T-cell (primary cell): ENCODE measurements at regions not wholly inside any gene's neighbourhood (a gene's known extent, or its start where the extent isn't known, plus 50 kb on each side); places are given as distances from the start of the nearest gene placed in this dataset.

Experiments used
- ATAC-seq, 4 experiments: fragments of 200-7000 bp in 3 of 4; fragments of 150-1000 bp in 1 of 4; cut with Tn5 transposase; replicated peaks in 1 of 4; 1 replicate in 3 of 4; 2 replicates in 1 of 4; pipeline ENCODE4 v1.10.0; 2021; ENCODE audit warnings: moderate library complexity in 3 of 4, mild to moderate bottlenecking in 2 of 4, moderate number of reproducible peaks in 1 of 4
- CTCF ChIA-PET, 2 donors: fragments of 300-600 bp; sonication (Branson Sonifier 250); formaldehyde crosslinking; loops; one replicate each; lab custom pipeline; 2022; ENCODE audit warnings: antibody characterized with exemption in 2 of 2; lab: Charles Lee
- POLR2A ChIA-PET, 2 donors: fragments of 300-600 bp; sonication (Branson Sonifier 250); formaldehyde crosslinking; loops; one replicate each; lab custom pipeline; 2022; ENCODE audit warnings: antibody characterized with exemption in 2 of 2; lab: Charles Lee
- DNase-seq, 35 experiments: peaks; one replicate each; pipeline versions ENCODE4 v3.0.0 to v3.0.0-alpha.2; 2013 to 2023
- H3K27ac ChIP-seq: one replicate; pipeline ENCODE4 v1.5.1; 2013; ENCODE audit warnings: low read length
- H3K27me3 ChIP-seq, 2 experiments: replicated peaks in 1 of 2; 1 replicate in 1 of 2; 2 replicates in 1 of 2; pipeline versions ENCODE4 v1.6.1 to v1.7.0; 2013; ENCODE audit warnings: low read length in 1 of 2, mixed read lengths in 1 of 2; ENCODE audit not compliant: control insufficient read depth in 2 of 2, insufficient read depth in 2 of 2; ENCODE audit errors: extremely low read depth in 1 of 2
- H3K36me3 ChIP-seq, 2 donors: 1 replicate in 1 of 2; 2 replicates in 1 of 2; pipeline versions ENCODE4 v1.6.1 to v1.7.0; 2013; ENCODE audit warnings: low read length in 1 of 2; ENCODE audit not compliant: control insufficient read depth in 2 of 2, insufficient read depth in 1 of 2; ENCODE audit errors: extremely low read depth in 1 of 2
- H3K4me1 ChIP-seq, 2 experiments: 1 replicate in 1 of 2; 2 replicates in 1 of 2; pipeline versions ENCODE4 v1.6.1 to v1.7.0; 2013; ENCODE audit warnings: low read length in 2 of 2, mixed read lengths in 1 of 2; ENCODE audit not compliant: insufficient read depth in 2 of 2, control insufficient read depth in 1 of 2; ENCODE audit errors: extremely low read depth in 1 of 2
- H3K4me3 ChIP-seq, 2 donors: 1 replicate in 1 of 2; 2 replicates in 1 of 2; pipeline versions ENCODE4 v1.5.1 to v1.7.0; 2013; ENCODE audit warnings: mild to moderate bottlenecking in 2 of 2, low read length in 1 of 2, moderate library complexity in 1 of 2; ENCODE audit not compliant: control insufficient read depth in 1 of 2; ENCODE audit errors: extremely low read depth in 1 of 2
- H3K9me3 ChIP-seq: 2 replicates; pipeline ENCODE4 v1.7.0; 2013
- H3K27ac Mint-ChIP-seq, 2 donors: one replicate each; pipeline ENCODE4 v1.8.0; 2020 to 2021; ENCODE audit warnings: mild to moderate bottlenecking in 2 of 2, mixed read lengths in 2 of 2
- H3K27me3 Mint-ChIP-seq, 2 donors: one replicate each; pipeline ENCODE4 v1.8.0; 2021 to 2022; ENCODE audit warnings: mixed read lengths in 2 of 2
- H3K36me3 Mint-ChIP-seq: one replicate; pipeline ENCODE4 v1.8.0; 2021; ENCODE audit warnings: mixed read lengths
- H3K4me1 Mint-ChIP-seq, 3 donors: one replicate each; pipeline ENCODE4 v1.8.0; 2020 to 2022; ENCODE audit warnings: mixed read lengths in 3 of 3, mild to moderate bottlenecking in 1 of 3
- H3K4me3 Mint-ChIP-seq, 3 donors: one replicate each; pipeline ENCODE4 v1.8.0; 2020 to 2022; ENCODE audit warnings: mild to moderate bottlenecking in 3 of 3, mixed read lengths in 3 of 3, moderate library complexity in 3 of 3
- H3K9me3 Mint-ChIP-seq, 3 donors: one replicate each; pipeline ENCODE4 v1.8.0; 2020 to 2022; ENCODE audit warnings: mixed read lengths in 3 of 3
- WGBS: methylation state at CpG from one replicate; pipeline ENCODE4 v1.1.5; 2013; ENCODE audit warnings: missing lambda C conversion rate; ENCODE audit not compliant: insufficient coverage; 5-methylcytosine and 5-hydroxymethylcytosine counted together

DNA sequence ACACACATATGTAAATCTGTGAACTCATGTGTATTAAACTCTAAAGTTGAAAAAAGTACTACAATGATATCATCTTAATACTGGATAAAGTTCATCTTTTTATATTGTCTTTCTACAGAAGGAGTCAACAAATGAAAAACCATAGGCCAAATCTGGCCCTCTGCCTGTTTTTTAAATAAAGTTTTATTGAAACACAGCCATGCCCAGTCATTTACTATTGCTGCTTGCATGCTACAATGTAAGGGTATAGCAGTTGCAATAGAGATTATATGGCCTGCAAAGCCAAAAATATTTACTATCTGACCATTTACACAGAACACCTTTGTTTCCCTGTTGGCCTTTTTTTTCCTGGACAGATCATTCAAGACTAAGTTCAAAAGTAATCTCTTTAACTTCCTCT, 374.6 kb upstream of the ARID1B start:
- Histone ChIP-seq H3K4me1 (peaks cover 12 to 13% of the 10 kb centered on the region in 2 experiments), H3K27ac (no peak overlapping the region), H3K27me3 (no peaks in the 10 kb centered on the region), H3K9me3 (no peaks in the 10 kb centered on the region), H3K4me3 (no peak overlapping the region), H3K36me3 (no peaks in the 10 kb centered on the region)
- peaks cover 17 to 36% (median 20%) of the 10 kb centered on the region in 3 donors for H3K4me1 Mint-ChIP-seq
- no peaks in the 10 kb centered on the region for H3K9me3 Mint-ChIP-seq
- CTCF ChIA-PET: no interaction called here
- no peaks in the 10 kb centered on the region for H3K36me3 Mint-ChIP-seq
- peaks cover 0 to 7% of the 10 kb centered on the region in 2 donors for H3K27me3 Mint-ChIP-seq
- DNase-seq: no peak
- H3K4me3 Mint-ChIP-seq: no peak overlapping the region
- ATAC-seq: no peak
- no peak overlapping the region for H3K27ac Mint-ChIP-seq
- POLR2A ChIA-PET: no interaction called here

DNA sequence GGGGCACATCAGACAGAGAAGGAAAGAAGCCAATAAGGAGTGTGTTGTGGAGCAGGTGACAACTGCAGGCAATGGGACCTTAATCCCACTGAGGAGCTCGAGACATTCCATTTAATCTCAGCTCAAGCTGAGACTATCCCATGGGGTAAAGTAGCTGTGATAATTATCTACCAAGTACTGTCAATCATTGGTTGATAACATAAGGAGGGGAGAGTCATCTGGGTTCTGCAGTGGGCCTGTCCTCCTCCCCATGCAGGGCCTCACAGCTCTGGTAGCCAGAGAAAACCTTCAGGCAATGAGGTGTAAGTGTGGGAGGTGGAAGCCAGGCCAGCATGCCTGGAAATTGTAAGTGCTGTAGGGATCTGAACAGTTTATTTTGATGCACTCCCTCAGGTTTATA, 375.0 kb upstream of the ARID1B start:
- H3K4me1 ChIP-seq: peaks cover 16 to 17% of the 10 kb centered on the region in 2 experiments
- H3K4me1 Mint-ChIP-seq: peaks cover 18 to 40% (median 24%) of the 10 kb centered on the region in 3 donors
- H3K27me3 Mint-ChIP-seq: peaks cover 0 to 7% of the 10 kb centered on the region in 2 donors
- POLR2A ChIA-PET: no interaction called here
- no peak overlapping the region for H3K27ac ChIP-seq
- no peaks in the 10 kb centered on the region for H3K9me3 ChIP-seq
- no peaks in the 10 kb centered on the region for H3K36me3 Mint-ChIP-seq
- H3K27ac Mint-ChIP-seq: no peak overlapping the region
- CTCF ChIA-PET: no interaction called here
- no peaks in the 10 kb centered on the region for H3K36me3 ChIP-seq
- WGBS: no CpG with 5 or more reads among the region's 1 CpG
- DNase-seq: no peak
- no peaks in the 10 kb centered on the region for H3K27me3 ChIP-seq
- no peak overlapping the region for H3K4me3 Mint-ChIP-seq
- no peaks in the 10 kb centered on the region for H3K9me3 Mint-ChIP-seq
- ATAC-seq: no peak
- no peak overlapping the region for H3K4me3 ChIP-seq

DNA sequence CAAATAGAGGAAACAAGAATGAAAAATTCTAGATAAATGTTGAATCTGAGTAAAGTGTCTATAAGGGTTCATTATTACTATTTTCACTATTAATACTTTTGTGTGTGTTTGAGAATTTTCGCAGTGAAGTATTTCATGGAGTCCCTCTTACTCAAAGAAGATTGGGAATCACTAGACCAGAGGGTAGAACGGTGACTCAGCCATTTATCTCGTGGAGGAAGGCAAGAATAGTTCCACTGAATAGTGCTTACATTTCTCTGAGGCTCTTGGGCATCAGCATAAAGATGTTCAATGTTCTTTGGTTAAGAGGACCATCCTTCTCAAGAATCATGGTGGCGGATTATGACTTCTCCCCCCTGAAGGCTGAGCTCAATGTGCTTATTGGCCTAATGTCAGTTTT, 376.7 kb upstream of the ARID1B start:
- DNase-seq (no peak), ATAC-seq (no peak)
- Mint-ChIP-seq H3K4me1 (peaks cover 31 to 54% (median 38%) of the 10 kb centered on the region in 3 donors), H3K4me3 (no peak overlapping the region), H3K27me3 (peaks cover 0 to 7% of the 10 kb centered on the region in 2 donors), H3K36me3 (no peaks in the 10 kb centered on the region), H3K27ac (peak overlapping the region; percentile 94 to 99), H3K9me3 (no peaks in the 10 kb centered on the region)
- WGBS: 60% methylated on average over 1 of the region's 4 CpGs
- Histone ChIP-seq H3K4me3 (no peak overlapping the region), H3K27me3 (no peaks in the 10 kb centered on the region), H3K4me1 (peaks cover 23 to 27% of the 10 kb centered on the region in 2 experiments), H3K36me3 (no peaks in the 10 kb centered on the region), H3K9me3 (no peaks in the 10 kb centered on the region), H3K27ac (no peak overlapping the region)
- ChIA-PET CTCF (no interaction called here), POLR2A (no interaction called here)

DNA sequence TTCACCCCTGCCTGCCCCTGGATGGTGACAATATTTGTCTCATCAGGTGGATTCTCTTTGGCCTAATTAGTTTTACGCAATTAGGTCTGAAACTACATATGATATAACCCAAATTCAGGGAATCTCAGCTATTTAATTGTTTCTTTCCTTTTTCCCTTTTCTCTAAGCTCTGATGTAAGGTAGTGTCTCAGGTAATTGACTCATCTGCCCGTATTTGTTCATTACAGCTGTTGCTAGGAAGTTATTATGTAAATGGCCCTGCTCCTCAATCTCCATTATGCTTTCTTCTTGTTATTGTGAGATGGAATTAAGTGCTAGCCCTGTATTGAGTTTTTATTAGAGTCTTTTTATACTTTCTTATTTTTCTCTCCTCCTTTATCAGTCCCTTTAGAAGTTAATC, 378.2 kb upstream of the ARID1B start:
- DNase-seq (no peak), ATAC-seq (no peak)
- no peak overlapping the region for H3K4me3 ChIP-seq
- POLR2A ChIA-PET: interaction anchor here in 1 of 2 donors (0.6 to 0.8 kb wide), 2 partner anchors 214 to 454 kb away, joined by 3 to 4 read pairs; no protein-coding TSS in a partner anchor
- Mint-ChIP-seq H3K9me3 (no peaks in the 10 kb centered on the region), H3K27me3 (peaks cover 0 to 7% of the 10 kb centered on the region in 2 donors), H3K27ac (peak overlapping the region; percentile 94 to 99), H3K36me3 (no peaks in the 10 kb centered on the region), H3K4me3 (peak overlapping the region in 1 of 3 donors; percentile 54), H3K4me1 (peaks cover 42 to 69% (median 53%) of the 10 kb centered on the region in 3 donors)
- no peaks in the 10 kb centered on the region for H3K27me3 ChIP-seq
- no CpG with 5 or more reads among the region's 2 CpGs for WGBS
- CTCF ChIA-PET: no interaction called here
- H3K9me3 ChIP-seq: no peaks in the 10 kb centered on the region
- no peak overlapping the region for H3K27ac ChIP-seq
- H3K4me1 ChIP-seq: peaks cover 26 to 35% of the 10 kb centered on the region in 2 experiments
- H3K36me3 ChIP-seq: no peaks in the 10 kb centered on the region

DNA sequence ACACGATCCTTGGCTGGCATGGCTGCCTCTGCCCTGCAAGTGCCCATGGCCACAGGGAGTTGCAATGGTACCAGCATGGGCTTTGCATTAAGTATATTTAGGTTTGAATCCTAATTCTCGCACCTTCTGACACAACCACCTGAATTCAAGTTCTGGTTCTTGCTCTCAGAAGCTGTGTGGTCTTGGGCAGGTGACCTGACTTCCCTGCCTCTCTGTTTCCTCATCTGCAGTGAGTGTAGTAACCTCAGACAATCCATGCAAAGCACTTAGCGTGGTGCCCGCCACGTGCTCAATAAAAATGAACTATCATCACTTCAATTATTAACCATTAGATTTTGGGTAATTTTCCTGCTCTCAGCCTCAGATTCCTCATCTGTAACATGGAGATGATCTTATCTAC, 378.8 kb upstream of the ARID1B start:
- Mint-ChIP-seq H3K27me3 (peaks cover 0 to 2% of the 10 kb centered on the region in 2 donors), H3K4me3 (peak overlapping the region in 1 of 3 donors; percentile 54), H3K4me1 (peaks cover 48 to 75% (median 59%) of the 10 kb centered on the region in 3 donors), H3K36me3 (no peaks in the 10 kb centered on the region), H3K27ac (peak overlapping the region; percentile 94 to 99), H3K9me3 (no peaks in the 10 kb centered on the region)
- CTCF ChIA-PET: no interaction called here
- peak overlapping the region; percentile 87 for H3K27ac ChIP-seq
- POLR2A ChIA-PET: no interaction called here
- DNase-seq (no peak), ATAC-seq (no peak)
- no peaks in the 10 kb centered on the region for H3K27me3 ChIP-seq
- 88% methylated on average over 2 of the region's 5 CpGs for WGBS
- H3K4me1 ChIP-seq: peaks cover 28 to 35% of the 10 kb centered on the region in 2 experiments
- H3K36me3 ChIP-seq: no peaks in the 10 kb centered on the region
- H3K9me3 ChIP-seq: no peaks in the 10 kb centered on the region
- H3K4me3 ChIP-seq: no peak overlapping the region

DNA sequence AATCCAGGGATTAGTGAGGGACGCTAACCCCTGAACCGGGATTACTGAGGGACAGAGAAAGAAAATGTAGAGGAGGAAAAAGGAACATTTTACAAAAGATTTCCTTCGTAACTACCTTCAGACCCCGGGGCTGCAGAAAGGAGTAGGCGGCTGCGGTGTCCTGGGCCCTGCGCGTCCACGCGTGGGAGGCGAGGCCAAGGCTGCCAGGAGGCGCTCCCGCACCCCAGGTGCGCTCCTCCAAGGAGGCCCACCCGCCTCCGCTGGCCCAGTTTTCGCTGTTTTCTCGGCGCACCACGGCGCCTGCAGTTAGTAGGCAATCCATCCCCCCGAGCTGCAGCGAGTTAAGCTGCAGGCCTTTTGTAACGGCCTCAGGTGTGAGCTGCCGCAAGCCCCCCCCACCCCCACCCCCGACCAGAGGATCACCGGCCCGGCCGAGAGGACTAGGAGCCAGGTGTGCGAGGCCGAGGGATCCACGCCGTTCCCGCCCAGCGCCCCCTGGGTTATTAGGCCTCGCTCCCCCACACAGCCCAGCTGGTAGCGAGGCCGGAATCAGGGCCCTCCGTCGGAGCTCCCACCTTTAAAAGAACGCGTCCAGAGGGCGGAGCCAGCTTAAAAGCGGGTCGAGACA, 380.3 kb upstream of the ARID1B start:
- POLR2A ChIA-PET: no interaction called here
- peak in 28 of 35 experiments; percentile 10 to 59 (median 27) for DNase-seq

More for the DNA sequence above, 380.3 kb upstream of the ARID1B start:
- 66% methylated on average over 34 of the region's 45 CpGs for WGBS
- H3K36me3 Mint-ChIP-seq: no peaks in the 10 kb centered on the region
- ATAC-seq: peak; percentile 37 to 45 (median 38)
- H3K27me3 Mint-ChIP-seq: peaks cover 0 to 4% of the 10 kb centered on the region in 2 donors
- H3K4me1 Mint-ChIP-seq: peaks cover 62 to 90% (median 73%) of the 10 kb centered on the region in 3 donors
- Histone ChIP-seq H3K27me3 (peaks cover 0 to 5% of the 10 kb centered on the region in 2 experiments), H3K9me3 (no peaks in the 10 kb centered on the region), H3K36me3 (no peaks in the 10 kb centered on the region), H3K4me1 (peaks cover 34 to 47% of the 10 kb centered on the region in 2 experiments), H3K4me3 (peak overlapping the region; percentile 29 to 33), H3K27ac (peak overlapping the region; percentile 87)
- H3K9me3 Mint-ChIP-seq: no peaks in the 10 kb centered on the region
- peak overlapping the region; percentile 98 to 99 for H3K27ac Mint-ChIP-seq
- CTCF ChIA-PET: interaction anchor here in 1 of 2 donors (0.6 kb wide), 1 partner anchor 379 kb away, joined by 7 read pairs; no protein-coding TSS in a partner anchor
- H3K4me3 Mint-ChIP-seq: peak overlapping the region; percentile 73 to 79 (median 77)
